HCT116 (cell line): ENCODE measurements at regions not wholly inside any gene's neighbourhood (a gene's known extent, or its start where the extent isn't known, plus 50 kb on each side); places are given as distances from the start of the nearest gene placed in this dataset.

Experiments
- ATAC-seq: fragments of 200-7000 bp; cut with Tn5 transposase; 2 replicates; pipeline ENCODE4 v1.9.1; 2020; ENCODE audit warnings: mild to moderate bottlenecking, moderate library complexity
- BruUV-seq: library from RNA; stranded (reverse); fragments of 400-500 nt; replicated peaks from 2 replicates; lab custom pipeline; 2021; lab: Mats Ljungman, UMichigan
- CTCF ChIA-PET: fragments of 300-600 bp; sonication (Branson Sonifier 250); formaldehyde crosslinking; loops from one replicate; lab custom pipeline; 2021; ENCODE audit warnings: antibody characterized with exemption; lab: Charles Lee
- POLR2A ChIA-PET: fragments of 300-600, 350-600 bp; sonication (Branson Sonifier 250); formaldehyde crosslinking; loops from one replicate; lab custom pipeline; 2021; ENCODE audit warnings: antibody characterized with exemption; lab: Charles Lee
- RAD21 ChIA-PET, 2 experiments: fragments of 300-600 bp; sonication (Branson Sonifier 250); formaldehyde crosslinking; loops; one replicate each; lab custom pipeline; 2023; ENCODE audit warnings: low total read pairs in 2 of 2; ENCODE audit not compliant: uncharacterized antibody in 2 of 2, unreplicated experiment in 2 of 2, low non-redundant PET in 1 of 2; lab: Charles Lee
- DNase-seq: peaks from one replicate; pipeline ENCODE4 v3.0.0-alpha.2; 2010; ENCODE audit warnings: low read depth, low spot score
- H2AFZ ChIP-seq: fragments of 200-600 bp; shearing (Covaris generic), sonication (generic); 2 replicates; pipeline ENCODE4 v1.6.1; 2017; ENCODE audit warnings: low read depth, mixed run types, mixed read lengths, antibody characterized with exemption, low read length; ENCODE audit not compliant: poor library complexity, severe bottlenecking
- H3K27ac ChIP-seq: 2 replicates; pipeline ENCODE4 v1.5.1; 2012; ENCODE audit warnings: low read depth, low read length
- H3K27me3 ChIP-seq: fragments of 200-600 bp; sonication (generic); 2 replicates; pipeline ENCODE4 v1.6.1; 2016; ENCODE audit warnings: mixed run types, low read length, mixed read lengths; ENCODE audit not compliant: insufficient read depth
- H3K36me3 ChIP-seq, 2 experiments: fragments of 200-500 bp in 1 of 2; fragments of 200-600 bp in 1 of 2; sonication (Bioruptor generic) in 1 of 2; sonication (generic) in 1 of 2; 2 replicates each; pipeline versions ENCODE4 v1.5.1 to v1.6.1; 2014 to 2016; ENCODE audit warnings: low read length in 2 of 2, inconsistent platforms in 1 of 2, mixed read lengths in 1 of 2, mixed run types in 1 of 2; ENCODE audit not compliant: insufficient read depth in 2 of 2, control insufficient read depth in 1 of 2
- H3K4me1 ChIP-seq, 2 experiments: fragments of 200-600 bp in 1 of 2; sonication (generic) in 1 of 2; 2 replicates each; pipeline versions ENCODE4 v1.5.1 to v1.6.1; 2012 to 2017; ENCODE audit warnings: low read length in 2 of 2, inconsistent platforms in 1 of 2, mild to moderate bottlenecking in 1 of 2, mixed read lengths in 1 of 2, mixed run types in 1 of 2, moderate library complexity in 1 of 2; ENCODE audit not compliant: insufficient read depth in 2 of 2, control insufficient read depth in 1 of 2
- H3K4me2 ChIP-seq: fragments of 200-600 bp; sonication (generic); 2 replicates; pipeline ENCODE4 v1.6.1; 2017; ENCODE audit warnings: mixed run types, low read length, mixed read lengths
- H3K4me3 ChIP-seq, 2 experiments: fragments of 200-600 bp in 1 of 2; sonication (generic) in 1 of 2; replicated peaks in 1 of 2; 2 replicates each; pipeline ENCODE4 v1.5.1; 2011 to 2016; ENCODE audit warnings: low read length in 2 of 2, control low read depth in 1 of 2, low read depth in 1 of 2, mild to moderate bottlenecking in 1 of 2, mixed read lengths in 1 of 2, mixed run types in 1 of 2
- H3K79me2 ChIP-seq: fragments of 200-600 bp; sonication (generic); 2 replicates; pipeline ENCODE4 v1.6.1; 2017; ENCODE audit warnings: mild to moderate bottlenecking, mixed run types, low read length, moderate library complexity, mixed read lengths; ENCODE audit not compliant: insufficient read depth
- H3K9ac ChIP-seq: fragments of 200-600 bp; sonication (generic); 2 replicates; pipeline ENCODE4 v1.6.1; 2016; ENCODE audit warnings: low read length, mixed read lengths
- H3K9me2 ChIP-seq: fragments of 200-600 bp; sonication (generic), shearing (Covaris generic); 2 replicates; pipeline ENCODE4 v1.6.1; 2017; ENCODE audit warnings: mixed run types, mild to moderate bottlenecking, moderate library complexity; ENCODE audit not compliant: insufficient read depth
- H3K9me3 ChIP-seq, 2 experiments: fragments of 200-500 bp in 1 of 2; fragments of 200-600 bp in 1 of 2; sonication (Bioruptor generic) in 1 of 2; sonication (generic) in 1 of 2; 2 replicates each; pipeline ENCODE4 v1.6.1; 2014 to 2017; ENCODE audit warnings: low read length in 2 of 2, mixed read lengths in 2 of 2, inconsistent platforms in 1 of 2, low read depth in 1 of 2, mild to moderate bottlenecking in 1 of 2, mixed run types in 1 of 2, moderate library complexity in 1 of 2; ENCODE audit not compliant: control insufficient read depth in 1 of 2, insufficient read depth in 1 of 2
- H4K20me1 ChIP-seq: fragments of 200-600 bp; sonication (generic), shearing (Covaris generic); 2 replicates; pipeline ENCODE4 v1.6.1; 2017; ENCODE audit warnings: mixed run types, mild to moderate bottlenecking, moderate library complexity; ENCODE audit not compliant: insufficient read depth
- ATF3 ChIP-seq: IDR thresholded peaks from 2 replicates; pipeline ENCODE4 v1.6.1; 2012
- CBX3 ChIP-seq: IDR thresholded peaks from 2 replicates; pipeline ENCODE4 v1.6.1; 2012; ENCODE audit warnings: low read depth
- CEBPB ChIP-seq: IDR thresholded peaks from 2 replicates; pipeline ENCODE4 v1.6.1; 2012; ENCODE audit warnings: low read depth
- CTCF ChIP-seq, 3 experiments: fragments of 200-600 bp in 1 of 3; sonication (generic) in 1 of 3; IDR thresholded peaks in 2 of 3; conservative IDR thresholded peaks in 1 of 3; 2 replicates each; pipeline ENCODE4 v1.5.1; 2012 to 2017; ENCODE audit warnings: low read depth in 2 of 3, low read length in 2 of 3, antibody characterized with exemption in 1 of 3, borderline replicate concordance in 1 of 3, control low read depth in 1 of 3, mild to moderate bottlenecking in 1 of 3, mixed read lengths in 1 of 3, mixed run types in 1 of 3, moderate library complexity in 1 of 3; ENCODE audit not compliant: insufficient read depth in 1 of 3
- EGR1 ChIP-seq: IDR thresholded peaks from 2 replicates; pipeline ENCODE4 v1.6.1; 2012; ENCODE audit warnings: low read depth
- ELF1 ChIP-seq: IDR thresholded peaks from 2 replicates; pipeline ENCODE4 v1.6.1; 2012; ENCODE audit warnings: low read depth, borderline replicate concordance
- EZH2 ChIP-seq: fragments of 200-600 bp; sonication (generic); IDR thresholded peaks from 2 replicates; pipeline ENCODE4 v1.6.1; 2017; ENCODE audit warnings: antibody characterized with exemption, mixed run types
- FOSL1 ChIP-seq: IDR thresholded peaks from 2 replicates; pipeline ENCODE4 v1.6.1; 2012; ENCODE audit warnings: low read depth
- POLR2AphosphoS5 ChIP-seq: IDR thresholded peaks from 2 replicates; pipeline ENCODE4 v1.6.1; 2011; ENCODE audit warnings: mild to moderate bottlenecking, low read depth, low read length, moderate library complexity
- REST ChIP-seq: IDR thresholded peaks from 2 replicates; pipeline ENCODE4 v1.6.1; 2012; ENCODE audit warnings: low read depth
- SIN3A ChIP-seq: IDR thresholded peaks from 2 replicates; pipeline ENCODE4 v1.6.1; 2012; ENCODE audit warnings: low read depth
- SP1 ChIP-seq: IDR thresholded peaks from 2 replicates; pipeline ENCODE4 v1.6.1; 2012; ENCODE audit warnings: low read depth
- TCF7L2 ChIP-seq: IDR thresholded peaks from 2 replicates; pipeline ENCODE4 v1.7.0; 2011; ENCODE audit warnings: borderline replicate concordance, inconsistent platforms; ENCODE audit not compliant: insufficient read depth, insufficient read length; ENCODE audit errors: extremely low read depth
- intact Hi-C: fragments of 100-400 bp; cut with micrococcal nuclease; formaldehyde crosslinking; loops from 2 replicates; pipeline ENCODE4 v1.10.0; 2022

- TF ChIP-seq ATF3 (no peak), SP1 (peak; percentile 35; the same call in 1 of the 2 replicates), POLR2AphosphoS5 (no peak)
Measured at GRCh38 chr10:4353964-4354363, 472.0 kb upstream of the AKR1E2 start (continued).

DNA sequence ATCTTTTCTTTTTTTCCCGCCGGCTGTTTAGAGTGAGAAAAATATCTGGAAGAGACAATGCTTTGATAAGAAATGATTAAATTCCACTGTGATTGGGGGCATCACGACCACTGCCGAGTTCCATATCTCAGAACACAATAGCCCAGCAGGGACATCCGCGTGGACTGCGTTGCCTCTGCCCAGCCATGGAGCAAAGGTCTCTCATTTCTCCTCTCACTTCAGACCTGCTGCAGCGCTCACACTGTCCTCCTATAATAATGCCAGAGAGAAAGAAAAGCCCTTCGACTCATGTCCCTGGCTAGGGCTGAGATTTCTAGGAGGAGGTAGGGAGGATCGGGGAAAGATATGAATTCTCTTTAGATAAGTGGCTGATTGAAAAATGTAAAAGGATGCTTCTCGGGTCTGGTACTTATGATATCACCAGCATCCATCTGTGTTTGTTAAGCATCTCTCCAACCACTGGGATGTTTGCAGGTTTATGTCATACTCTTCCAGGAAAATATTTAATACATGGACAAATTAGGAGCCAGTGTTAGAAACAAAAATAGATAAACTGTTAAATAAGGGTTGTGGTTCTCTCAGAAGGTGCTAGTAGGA, 472.9 kb upstream of the AKR1E2 start:
- no peak overlapping the region for H3K27ac ChIP-seq
- intact Hi-C loops: loop anchor here (10.0 kb wide), 2 partner anchors 302 to 382 kb away; no protein-coding TSS in a partner anchor
- RAD21 ChIA-PET: no interaction called here
- no peak for ATAC-seq
- no peaks in the 10 kb centered on the region for H4K20me1 ChIP-seq
- peaks cover 25 to 34% of the 10 kb centered on the region in 2 experiments for H3K4me1 ChIP-seq
- CTCF ChIA-PET: no interaction called here
- no peaks in the 10 kb centered on the region for H3K36me3 ChIP-seq
- H3K4me3 ChIP-seq: no peak overlapping the region
- no peaks in the 10 kb centered on the region for H3K9me3 ChIP-seq
- H3K4me2 ChIP-seq: peak overlapping the region; percentile 76
- peak overlapping the region; percentile 47 for H2AFZ ChIP-seq
- no peaks in the 10 kb centered on the region for H3K79me2 ChIP-seq
- H3K9me2 ChIP-seq: no peaks in the 10 kb centered on the region
- no peaks in the 10 kb centered on the region for H3K27me3 ChIP-seq
- no peak for TF ChIP-seq SIN3A
- TF ChIP-seq CTCF (IDR thresholded peaks at IDR 0.05 in 2 of 3, conservative IDR thresholded peaks at IDR 0.05 in 1 of 3; ENCODE audit: borderline replicate concordance in 1 of 3, insufficient read depth in 1 of 3, low read depth in 2 of 3, low read length in 2 of 3): no peak
- TF ChIP-seq ATF3: no peak
- TF ChIP-seq SP1: no peak
- no peak for TF ChIP-seq EGR1
- no peak for TF ChIP-seq EZH2
- TF ChIP-seq REST: no peak
- no peak for TF ChIP-seq CBX3
- no peak for TF ChIP-seq CEBPB
- TF ChIP-seq ELF1: no peak
- TF ChIP-seq FOSL1: no peak
- no peak for TF ChIP-seq TCF7L2
- BruUV-seq: no TSS peak
- DNase-seq: no peak
- POLR2A ChIA-PET: interaction anchor here (1.2 to 2.0 kb wide), 2 partner anchors 9 to 318 kb away, joined by 3 to 12 read pairs; no protein-coding TSS in a partner anchor
- peak overlapping the region; percentile 54; the same call in 1 of the 2 replicates for H3K9ac ChIP-seq
